ENCODE measurements at regions not wholly inside any gene's neighbourhood (a gene's known extent, or its start where the extent isn't known, plus 50 kb on each side); places are given as distances from the start of the nearest gene placed in this dataset.

DNA sequence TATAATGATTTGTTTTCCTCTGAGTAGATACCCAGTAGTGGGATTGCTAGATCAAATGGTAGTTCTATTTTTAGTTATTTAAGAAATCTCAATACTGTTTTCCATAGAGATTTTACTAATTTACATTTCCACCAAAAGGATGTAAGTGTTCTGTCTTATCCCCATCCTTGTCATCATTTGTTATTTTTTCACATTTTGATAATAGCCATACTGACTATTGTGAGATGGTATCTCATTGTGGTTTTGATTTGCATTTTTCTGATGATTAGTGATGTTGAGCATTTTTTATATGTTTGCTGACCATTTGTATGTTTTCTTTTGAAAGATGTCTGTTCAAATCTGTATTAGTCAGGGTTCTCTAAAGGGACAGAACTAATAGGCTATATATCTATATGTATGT lies 160.0 kb upstream of the TMEM229A start:
- TF ChIP-seq, protein P1, sequence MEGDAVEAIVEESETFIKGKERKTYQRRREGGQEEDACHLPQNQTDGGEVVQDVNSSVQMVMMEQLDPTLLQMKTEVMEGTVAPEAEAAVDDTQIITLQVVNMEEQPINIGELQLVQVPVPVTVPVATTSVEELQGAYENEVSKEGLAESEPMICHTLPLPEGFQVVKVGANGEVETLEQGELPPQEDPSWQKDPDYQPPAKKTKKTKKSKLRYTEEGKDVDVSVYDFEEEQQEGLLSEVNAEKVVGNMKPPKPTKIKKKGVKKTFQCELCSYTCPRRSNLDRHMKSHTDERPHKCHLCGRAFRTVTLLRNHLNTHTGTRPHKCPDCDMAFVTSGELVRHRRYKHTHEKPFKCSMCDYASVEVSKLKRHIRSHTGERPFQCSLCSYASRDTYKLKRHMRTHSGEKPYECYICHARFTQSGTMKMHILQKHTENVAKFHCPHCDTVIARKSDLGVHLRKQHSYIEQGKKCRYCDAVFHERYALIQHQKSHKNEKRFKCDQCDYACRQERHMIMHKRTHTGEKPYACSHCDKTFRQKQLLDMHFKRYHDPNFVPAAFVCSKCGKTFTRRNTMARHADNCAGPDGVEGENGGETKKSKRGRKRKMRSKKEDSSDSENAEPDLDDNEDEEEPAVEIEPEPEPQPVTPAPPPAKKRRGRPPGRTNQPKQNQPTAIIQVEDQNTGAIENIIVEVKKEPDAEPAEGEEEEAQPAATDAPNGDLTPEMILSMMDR (IDR thresholded peaks at IDR 0.05; ENCODE audit: unreplicated experiment in 3 of 3): no peak
- H3K4me1 Mint-ChIP-seq: no peaks in the 10 kb centered on the region

GRCh38 chr7:124191713-124192112 lies 158.8 kb upstream of the TMEM229A start:
- TF ChIP-seq, protein P1 (IDR thresholded peaks at IDR 0.05; ENCODE audit: unreplicated experiment in 3 of 3): no peak
- no peaks in the 10 kb centered on the region for H3K4me1 Mint-ChIP-seq
- H3K9me3 Mint-ChIP-seq: no peaks in the 10 kb centered on the region
- no peaks in the 10 kb centered on the region for H3K36me3 Mint-ChIP-seq (ENCODE audit: low read depth)
- no peak overlapping the region for H3K4me3 Mint-ChIP-seq
- H3K27me3 Mint-ChIP-seq (ENCODE audit: low read depth): no peaks in the 10 kb centered on the region
- H3K27ac Mint-ChIP-seq: no peak overlapping the region

More for the DNA sequence above, 160.0 kb upstream of the TMEM229A start:
- Mint-ChIP-seq H3K27ac (no peak overlapping the region), H3K36me3 (ENCODE audit: low read depth) (no peaks in the 10 kb centered on the region), H3K27me3 (ENCODE audit: low read depth) (no peaks in the 10 kb centered on the region), H3K9me3 (no peaks in the 10 kb centered on the region), H3K4me3 (no peak overlapping the region)

DNA sequence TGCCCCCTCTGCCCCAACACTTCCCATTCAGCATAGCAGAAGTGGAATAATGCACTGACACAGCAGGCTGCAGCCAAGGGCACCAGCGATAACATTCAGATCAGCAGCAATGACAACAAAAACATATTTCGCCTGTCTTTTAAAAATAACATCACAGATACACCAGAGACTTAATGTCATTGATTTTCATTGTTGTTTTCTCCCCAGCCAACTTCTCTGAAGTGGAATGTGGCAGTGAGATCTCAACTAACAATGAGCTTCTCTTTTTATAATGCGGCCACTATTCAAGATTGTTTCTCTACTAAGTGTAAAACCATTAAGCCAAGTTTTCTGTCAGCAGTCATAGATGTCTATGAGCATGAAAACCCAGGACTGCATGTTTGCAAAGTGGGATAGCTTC lies 158.2 kb upstream of the TMEM229A start:
- Mint-ChIP-seq H3K4me1 (no peaks in the 10 kb centered on the region), H3K27me3 (ENCODE audit: low read depth) (no peaks in the 10 kb centered on the region)
- TF ChIP-seq, protein P1 (IDR thresholded peaks at IDR 0.05; ENCODE audit: unreplicated experiment in 3 of 3): no peak

DNA sequence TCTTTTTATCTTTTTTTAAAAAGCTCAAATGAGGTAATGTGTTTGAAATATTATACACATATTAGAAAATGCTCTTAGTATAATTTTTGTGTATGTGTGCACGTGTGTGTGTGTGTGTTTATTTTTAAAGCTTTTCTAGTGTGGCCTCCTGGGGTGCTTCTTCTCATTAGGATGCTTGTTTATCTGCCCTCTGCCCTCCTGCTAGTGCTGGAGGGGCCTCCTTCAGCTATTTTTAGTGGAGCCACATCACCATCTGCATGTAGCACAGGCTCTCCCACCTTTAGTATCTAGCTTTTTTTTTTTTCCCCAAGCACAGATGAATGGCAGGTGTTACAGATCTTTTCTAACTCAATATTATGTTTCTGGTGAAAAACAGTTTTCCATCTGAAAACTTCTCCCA lies 155.7 kb upstream of the TMEM229A start:
- Mint-ChIP-seq H3K4me1 (no peaks in the 10 kb centered on the region), H3K9me3 (no peaks in the 10 kb centered on the region), H3K27ac (no peak overlapping the region), H3K27me3 (ENCODE audit: low read depth) (no peaks in the 10 kb centered on the region), H3K36me3 (ENCODE audit: low read depth) (no peaks in the 10 kb centered on the region), H3K4me3 (no peak overlapping the region)
- TF ChIP-seq, protein P1 (IDR thresholded peaks at IDR 0.05; ENCODE audit: unreplicated experiment in 3 of 3): no peak

More for the DNA sequence above, 158.2 kb upstream of the TMEM229A start:
- Mint-ChIP-seq H3K36me3 (ENCODE audit: low read depth) (no peaks in the 10 kb centered on the region), H3K9me3 (no peaks in the 10 kb centered on the region), H3K4me3 (no peak overlapping the region), H3K27ac (no peak overlapping the region)

DNA sequence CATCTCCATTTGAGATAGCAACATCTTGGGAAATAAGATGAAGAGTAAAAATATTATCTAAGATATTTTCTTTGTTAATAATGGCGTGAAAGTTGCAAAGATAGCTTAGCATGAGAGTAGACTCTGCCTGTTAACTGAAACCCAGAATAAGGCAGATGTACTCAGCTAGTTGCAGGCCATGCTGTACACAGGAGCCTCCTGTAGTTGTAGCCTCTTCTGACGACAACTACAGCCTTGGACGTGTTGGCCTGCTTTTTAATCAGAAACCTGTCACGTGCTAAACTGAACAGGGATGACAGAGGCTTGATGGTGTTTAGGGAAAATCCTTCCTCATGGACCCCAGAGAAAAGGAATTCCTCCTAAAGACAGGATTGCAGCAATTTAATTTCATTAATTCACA lies 155.1 kb upstream of the TMEM229A start:
- no peaks in the 10 kb centered on the region for H3K36me3 Mint-ChIP-seq (ENCODE audit: low read depth)
- H3K4me1 Mint-ChIP-seq: no peaks in the 10 kb centered on the region
- no peaks in the 10 kb centered on the region for H3K9me3 Mint-ChIP-seq
- no peaks in the 10 kb centered on the region for H3K27me3 Mint-ChIP-seq (ENCODE audit: low read depth)
- H3K27ac Mint-ChIP-seq: no peak overlapping the region
- H3K4me3 Mint-ChIP-seq: no peak overlapping the region
- TF ChIP-seq, protein P1 (IDR thresholded peaks at IDR 0.05; ENCODE audit: unreplicated experiment in 3 of 3): no peak

- Mint-ChIP-seq H3K4me1 (no peaks in the 10 kb centered on the region), H3K27me3 (ENCODE audit: low read depth) (no peaks in the 10 kb centered on the region), H3K4me3 (no peak overlapping the region), H3K27ac (no peak overlapping the region), H3K9me3 (no peaks in the 10 kb centered on the region), H3K36me3 (ENCODE audit: low read depth) (no peaks in the 10 kb centered on the region)
- TF ChIP-seq, protein P1 (IDR thresholded peaks at IDR 0.05; ENCODE audit: unreplicated experiment in 3 of 3): no peak
Observed at GRCh38 chr7:124183649-124184048, 150.8 kb upstream of the TMEM229A start.
